ENCODE measurements at regions not wholly inside any gene's neighbourhood (a gene's known extent, or its start where the extent isn't known, plus 50 kb on each side); places are given as distances from the start of the nearest gene placed in this dataset.

DNA sequence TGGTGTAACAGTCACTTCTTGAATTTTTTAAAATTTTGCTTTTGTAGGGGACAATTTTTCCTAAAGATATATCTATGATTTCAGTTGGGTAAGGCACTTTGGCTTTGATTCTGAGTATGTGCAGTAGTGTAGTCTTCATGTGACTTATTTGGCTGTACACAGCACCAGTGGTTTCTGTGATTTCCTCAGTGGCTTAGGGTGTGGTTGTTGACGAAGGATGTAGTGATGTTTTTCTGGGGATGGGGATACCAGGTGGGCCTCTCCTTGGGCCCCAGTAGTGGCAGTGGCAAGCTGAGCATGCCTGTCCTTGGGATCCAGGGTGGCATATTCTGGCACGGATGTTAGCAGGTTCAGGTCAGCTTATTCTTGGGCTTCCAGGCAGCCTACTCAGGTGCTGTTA is 364.9 kb upstream of the CADM1 start:
- TF ChIP-seq, protein P1, sequence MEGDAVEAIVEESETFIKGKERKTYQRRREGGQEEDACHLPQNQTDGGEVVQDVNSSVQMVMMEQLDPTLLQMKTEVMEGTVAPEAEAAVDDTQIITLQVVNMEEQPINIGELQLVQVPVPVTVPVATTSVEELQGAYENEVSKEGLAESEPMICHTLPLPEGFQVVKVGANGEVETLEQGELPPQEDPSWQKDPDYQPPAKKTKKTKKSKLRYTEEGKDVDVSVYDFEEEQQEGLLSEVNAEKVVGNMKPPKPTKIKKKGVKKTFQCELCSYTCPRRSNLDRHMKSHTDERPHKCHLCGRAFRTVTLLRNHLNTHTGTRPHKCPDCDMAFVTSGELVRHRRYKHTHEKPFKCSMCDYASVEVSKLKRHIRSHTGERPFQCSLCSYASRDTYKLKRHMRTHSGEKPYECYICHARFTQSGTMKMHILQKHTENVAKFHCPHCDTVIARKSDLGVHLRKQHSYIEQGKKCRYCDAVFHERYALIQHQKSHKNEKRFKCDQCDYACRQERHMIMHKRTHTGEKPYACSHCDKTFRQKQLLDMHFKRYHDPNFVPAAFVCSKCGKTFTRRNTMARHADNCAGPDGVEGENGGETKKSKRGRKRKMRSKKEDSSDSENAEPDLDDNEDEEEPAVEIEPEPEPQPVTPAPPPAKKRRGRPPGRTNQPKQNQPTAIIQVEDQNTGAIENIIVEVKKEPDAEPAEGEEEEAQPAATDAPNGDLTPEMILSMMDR (IDR thresholded peaks at IDR 0.05), result no peak
- TF ChIP-seq POLR2AphosphoS5 (IDR thresholded peaks at IDR 0.05; ENCODE audit: insufficient read depth in 1 of 2, low read depth in 1 of 2) (no peak), POLR2A (IDR thresholded peaks at IDR 0.05) (no peak)
